ENCODE measurements at regions not wholly inside any gene's neighbourhood (a gene's known extent, or its start where the extent isn't known, plus 50 kb on each side); places are given as distances from the start of the nearest gene placed in this dataset.

DNA sequence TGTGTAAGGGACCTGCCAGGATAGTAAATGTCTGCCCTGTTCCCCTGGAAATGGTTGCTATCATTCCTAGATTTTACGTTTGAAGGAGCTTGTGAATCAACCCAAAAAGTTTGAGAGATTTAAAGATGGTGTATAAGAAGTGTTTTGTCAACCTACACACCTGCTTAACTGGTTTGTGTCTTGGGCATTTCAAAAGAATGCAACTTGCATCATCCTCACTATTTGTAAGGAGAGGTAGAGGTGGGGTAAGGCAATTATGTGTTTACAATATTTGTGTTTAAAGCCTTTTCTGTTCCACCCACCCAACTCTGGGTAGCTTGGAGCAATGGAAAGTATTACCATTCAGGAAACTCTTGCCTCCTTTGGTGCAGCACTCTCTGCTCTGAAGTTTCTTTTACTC, 314.2 kb upstream of the RARB start:
- Histone ChIP-seq H3K4me3 (no peak overlapping the region), H3K36me3 (ENCODE audit: low read depth) (no peaks in the 10 kb centered on the region), H3K4me1 (ENCODE audit: low read depth) (peaks cover 11% of the 10 kb centered on the region), H3K9me3 (no peaks in the 10 kb centered on the region)
- ATAC-seq (no peak), DNase-seq (no peak)
- TF ChIP-seq, protein P1, sequence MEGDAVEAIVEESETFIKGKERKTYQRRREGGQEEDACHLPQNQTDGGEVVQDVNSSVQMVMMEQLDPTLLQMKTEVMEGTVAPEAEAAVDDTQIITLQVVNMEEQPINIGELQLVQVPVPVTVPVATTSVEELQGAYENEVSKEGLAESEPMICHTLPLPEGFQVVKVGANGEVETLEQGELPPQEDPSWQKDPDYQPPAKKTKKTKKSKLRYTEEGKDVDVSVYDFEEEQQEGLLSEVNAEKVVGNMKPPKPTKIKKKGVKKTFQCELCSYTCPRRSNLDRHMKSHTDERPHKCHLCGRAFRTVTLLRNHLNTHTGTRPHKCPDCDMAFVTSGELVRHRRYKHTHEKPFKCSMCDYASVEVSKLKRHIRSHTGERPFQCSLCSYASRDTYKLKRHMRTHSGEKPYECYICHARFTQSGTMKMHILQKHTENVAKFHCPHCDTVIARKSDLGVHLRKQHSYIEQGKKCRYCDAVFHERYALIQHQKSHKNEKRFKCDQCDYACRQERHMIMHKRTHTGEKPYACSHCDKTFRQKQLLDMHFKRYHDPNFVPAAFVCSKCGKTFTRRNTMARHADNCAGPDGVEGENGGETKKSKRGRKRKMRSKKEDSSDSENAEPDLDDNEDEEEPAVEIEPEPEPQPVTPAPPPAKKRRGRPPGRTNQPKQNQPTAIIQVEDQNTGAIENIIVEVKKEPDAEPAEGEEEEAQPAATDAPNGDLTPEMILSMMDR (IDR thresholded peaks at IDR 0.05) = no peak
- intact Hi-C loops (cut with DNase I, micrococcal nuclease) = no loop called here

DNA sequence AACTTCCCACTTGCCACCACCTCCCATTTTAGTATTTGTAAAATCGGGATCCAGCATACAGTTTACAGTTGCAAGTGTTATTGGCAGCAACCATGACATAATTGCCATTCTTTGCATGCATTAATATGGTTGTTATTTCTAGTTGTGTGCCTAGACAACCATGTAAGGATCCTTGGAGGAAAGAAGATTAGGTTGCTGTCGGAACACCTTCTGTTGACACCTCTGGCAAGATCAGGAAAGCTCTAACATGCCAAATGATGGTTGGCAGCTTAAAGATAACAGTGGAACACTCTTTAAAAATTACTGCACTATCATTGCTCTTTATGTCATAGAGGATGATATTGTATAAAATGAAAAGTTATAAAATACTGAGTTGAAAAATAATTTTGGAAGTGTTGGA, 313.5 kb upstream of the RARB start:
- DNase-seq (no peak), ATAC-seq (no peak)
- Histone ChIP-seq H3K9me3 (no peaks in the 10 kb centered on the region), H3K36me3 (ENCODE audit: low read depth) (no peaks in the 10 kb centered on the region), H3K4me3 (no peak overlapping the region), H3K4me1 (ENCODE audit: low read depth) (peaks cover 11% of the 10 kb centered on the region)
- intact Hi-C loops (cut with DNase I, micrococcal nuclease) = no loop called here
- TF ChIP-seq, protein P1 (IDR thresholded peaks at IDR 0.05) = no peak

DNA sequence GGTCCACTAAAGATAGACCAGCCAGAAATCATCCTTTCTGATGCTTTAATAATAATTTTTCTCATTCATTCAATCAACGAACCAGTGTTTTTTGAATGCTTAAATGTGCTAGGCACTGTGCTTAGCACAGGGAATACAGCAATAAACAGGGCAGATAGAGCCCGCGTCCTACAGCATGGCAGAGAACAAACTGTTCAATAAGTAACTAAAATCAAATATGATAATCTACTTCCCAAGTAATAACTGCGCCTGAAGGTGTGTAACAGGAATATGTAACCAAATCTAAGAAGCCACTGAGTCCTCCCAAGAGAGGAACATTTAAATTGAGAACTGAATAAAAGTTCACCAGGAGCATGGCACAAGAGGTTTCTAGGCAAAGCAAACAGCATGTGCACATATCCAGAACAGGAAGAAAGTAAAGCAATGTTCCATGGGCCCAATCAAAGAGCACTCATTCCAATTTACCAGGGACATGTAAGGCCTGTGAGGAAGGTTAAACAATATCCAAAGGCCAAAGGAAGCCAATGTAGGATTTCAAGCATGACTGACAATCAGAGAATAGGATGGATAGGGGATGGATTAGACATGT, 311.0 kb upstream of the RARB start:
- DNase-seq (peak in 1 of 3 donors; percentile 28), ATAC-seq (peak; percentile 81)
- no peaks in the 10 kb centered on the region for H3K9me3 ChIP-seq
- H3K4me1 ChIP-seq (ENCODE audit: low read depth) = peaks cover 13% of the 10 kb centered on the region
- no peaks in the 10 kb centered on the region for H3K36me3 ChIP-seq (ENCODE audit: low read depth)
- intact Hi-C loops (cut with DNase I, micrococcal nuclease) = no loop called here
- H3K4me3 ChIP-seq = no peak overlapping the region
- TF ChIP-seq, protein P1 (IDR thresholded peaks at IDR 0.05) = no peak

DNA sequence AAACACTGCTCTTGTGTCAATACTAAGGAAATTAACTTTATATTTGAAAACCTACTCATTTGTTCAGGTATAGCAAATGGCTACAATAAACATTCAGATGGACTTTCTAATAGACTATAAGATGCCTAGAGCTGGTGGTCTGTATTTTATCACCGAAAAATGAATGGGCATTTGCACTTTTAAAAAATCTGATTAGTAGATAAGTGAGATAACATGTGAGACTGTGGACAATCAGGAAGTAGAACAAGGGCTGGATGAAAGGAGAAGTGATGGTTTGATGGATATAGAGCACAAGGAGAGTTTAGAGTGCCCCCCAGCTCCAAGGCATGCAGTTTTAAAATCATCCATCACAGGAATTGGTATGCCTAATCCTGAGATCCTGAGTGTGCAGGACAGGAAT, 308.4 kb upstream of the RARB start:
- no peaks in the 10 kb centered on the region for H3K9me3 ChIP-seq
- H3K4me3 ChIP-seq = no peak overlapping the region
- intact Hi-C loops (cut with DNase I, micrococcal nuclease) = loop anchor here in 1 of 2 donors (10.0 kb wide), 1 partner anchor 55 kb away; no protein-coding TSS in a partner anchor
- TF ChIP-seq, protein P1 (IDR thresholded peaks at IDR 0.05) = no peak
- ATAC-seq (no peak), DNase-seq (no peak)
- peaks cover 13% of the 10 kb centered on the region for H3K4me1 ChIP-seq (ENCODE audit: low read depth)
- H3K36me3 ChIP-seq (ENCODE audit: low read depth) = no peaks in the 10 kb centered on the region

DNA sequence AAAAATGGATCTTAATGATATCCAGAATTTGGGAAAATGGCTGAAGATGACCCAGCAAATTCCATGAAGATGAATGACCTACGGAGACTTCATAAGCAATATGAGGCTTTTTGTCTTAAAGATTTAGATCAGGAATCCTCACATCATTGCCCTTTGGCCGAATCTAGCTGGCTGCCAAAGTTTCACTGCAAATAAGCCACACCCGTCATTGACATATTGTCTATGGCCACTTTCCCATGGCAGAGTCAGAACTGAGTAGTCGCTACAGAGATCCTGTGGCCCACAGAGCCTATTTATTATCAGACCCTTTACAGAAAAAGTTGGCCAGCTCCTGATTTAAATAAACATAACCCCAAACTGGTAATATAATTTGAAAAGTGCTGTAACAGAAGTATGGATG, 307.4 kb upstream of the RARB start:
- DNase-seq (peak in 2 of 3 donors; percentile 39 to 84), ATAC-seq (peak; percentile 79)
- no peaks in the 10 kb centered on the region for H3K9me3 ChIP-seq
- intact Hi-C loops (cut with DNase I, micrococcal nuclease) = loop anchor here in 1 of 2 donors (10.0 kb wide), 1 partner anchor 54 kb away; no protein-coding TSS in a partner anchor
- H3K4me3 ChIP-seq = no peak overlapping the region
- TF ChIP-seq, protein P1 (IDR thresholded peaks at IDR 0.05) = no peak
- peaks cover 13% of the 10 kb centered on the region for H3K4me1 ChIP-seq (ENCODE audit: low read depth)
- H3K36me3 ChIP-seq (ENCODE audit: low read depth) = no peaks in the 10 kb centered on the region

Measured in mucosa of descending colon (tissue), 3 donors.